H9 (cell line): ENCODE measurements at regions not wholly inside any gene's neighbourhood (a gene's known extent, or its start where the extent isn't known, plus 50 kb on each side); places are given as distances from the start of the nearest gene placed in this dataset.

Experiments
- DNase-seq: peaks from one replicate; pipeline ENCODE4 v3.0.0-alpha.2; 2017
- H2AFZ ChIP-seq: one replicate; pipeline ENCODE4 v1.6.1; 2013; ENCODE audit warnings: mild to moderate bottlenecking, low read length, control low read depth, moderate library complexity
- H2AK5ac ChIP-seq: 2 replicates; pipeline ENCODE4 v1.6.1; 2013; ENCODE audit warnings: low read length, control low read depth, mixed read lengths; ENCODE audit not compliant: insufficient read length
- H2BK120ac ChIP-seq: one replicate; pipeline ENCODE4 v1.6.1; 2013; ENCODE audit warnings: low read depth, mild to moderate bottlenecking, low read length, control low read depth, inconsistent platforms; ENCODE audit not compliant: poor library complexity, severe bottlenecking
- H2BK12ac ChIP-seq: 2 replicates; pipeline ENCODE4 v1.6.1; 2013; ENCODE audit warnings: low read length, control low read depth, mixed read lengths, low read depth; ENCODE audit not compliant: insufficient read length
- H2BK15ac ChIP-seq: 2 replicates; pipeline ENCODE4 v1.6.1; 2013; ENCODE audit warnings: low read depth, low read length, control low read depth
- H2BK20ac ChIP-seq: one replicate; pipeline ENCODE4 v1.6.1; 2013; ENCODE audit warnings: low read depth, mild to moderate bottlenecking, low read length, control low read depth, inconsistent platforms; ENCODE audit not compliant: poor library complexity, severe bottlenecking
- H2BK5ac ChIP-seq: 2 replicates; pipeline ENCODE4 v1.6.1; 2013; ENCODE audit warnings: low read length, control low read depth, mixed read lengths; ENCODE audit not compliant: insufficient read length
- H3K14ac ChIP-seq: 2 replicates; pipeline ENCODE4 v1.6.1; 2013; ENCODE audit warnings: low read length, control low read depth; ENCODE audit not compliant: insufficient read depth
- H3K18ac ChIP-seq: 2 replicates; pipeline ENCODE4 v1.6.1; 2013; ENCODE audit warnings: low read depth, mild to moderate bottlenecking, mixed read lengths, low read length, control low read depth; ENCODE audit not compliant: insufficient read length
- H3K23ac ChIP-seq: 2 replicates; pipeline ENCODE4 v1.6.1; 2013; ENCODE audit warnings: low read length, control low read depth, mixed read lengths, low read depth; ENCODE audit not compliant: insufficient read length
- H3K23me2 ChIP-seq: 2 replicates; pipeline ENCODE4 v1.6.1; 2013; ENCODE audit warnings: low read depth, mild to moderate bottlenecking, mixed read lengths, low read length, control low read depth; ENCODE audit not compliant: insufficient read length, poor library complexity, severe bottlenecking
- H3K27ac ChIP-seq: 2 replicates; pipeline ENCODE4 v1.5.1; 2013; ENCODE audit warnings: low read length, control low read depth, mixed read lengths, low read depth; ENCODE audit not compliant: insufficient read length
- H3K27me3 ChIP-seq: 2 replicates; pipeline ENCODE4 v1.6.1; 2013; ENCODE audit warnings: low read length, control low read depth, inconsistent platforms; ENCODE audit not compliant: insufficient read depth
- H3K4ac ChIP-seq: 2 replicates; pipeline ENCODE4 v1.6.1; 2013; ENCODE audit warnings: low read depth, mild to moderate bottlenecking, control low read depth, inconsistent platforms, low read length, moderate library complexity
- H3K4me1 ChIP-seq: 2 replicates; pipeline ENCODE4 v1.6.1; 2013; ENCODE audit warnings: low read length, control low read depth, inconsistent platforms; ENCODE audit not compliant: insufficient read depth
- H3K4me2 ChIP-seq: 2 replicates; pipeline ENCODE4 v1.6.1; 2013; ENCODE audit warnings: low read length, control low read depth, mixed read lengths; ENCODE audit not compliant: insufficient read length, insufficient read depth
- H3K56ac ChIP-seq: 2 replicates; pipeline ENCODE4 v1.6.1; 2013; ENCODE audit warnings: low read depth, mild to moderate bottlenecking, mixed read lengths, low read length, control low read depth; ENCODE audit not compliant: insufficient read length
- H3K79me1 ChIP-seq: 2 replicates; pipeline ENCODE4 v1.6.1; 2013; ENCODE audit warnings: low read depth, mild to moderate bottlenecking, moderate library complexity, low read length, control low read depth, inconsistent platforms; ENCODE audit not compliant: insufficient read depth, poor library complexity, severe bottlenecking
- H3K79me2 ChIP-seq: 2 replicates; pipeline ENCODE4 v1.6.1; 2013; ENCODE audit warnings: low read length, control low read depth, inconsistent platforms; ENCODE audit not compliant: insufficient read depth
- H3K9ac ChIP-seq: 2 replicates; pipeline ENCODE4 v1.6.1; 2013; ENCODE audit warnings: low read length, control low read depth, mixed read lengths; ENCODE audit not compliant: insufficient read length; ENCODE audit errors: extremely low read depth
- H3K9me3 ChIP-seq: one replicate; pipeline ENCODE4 v1.6.1; 2013; ENCODE audit warnings: low read depth, low read length, inconsistent platforms; ENCODE audit not compliant: control insufficient read depth
- H3T11ph ChIP-seq: one replicate; pipeline ENCODE4 v1.6.1; 2013; ENCODE audit warnings: mild to moderate bottlenecking, low read length, control low read depth, inconsistent platforms
- H4K20me1 ChIP-seq: one replicate; pipeline ENCODE4 v1.6.1; 2013; ENCODE audit not compliant: control insufficient read depth, insufficient read length, insufficient read depth
- H4K5ac ChIP-seq: 2 replicates; pipeline ENCODE4 v1.6.1; 2013; ENCODE audit warnings: low read depth, mild to moderate bottlenecking, mixed read lengths, low read length, control low read depth; ENCODE audit not compliant: insufficient read length
- H4K8ac ChIP-seq: replicated peaks from 2 replicates; pipeline ENCODE4 v1.6.1; 2013; ENCODE audit warnings: low read length, control low read depth, mixed read lengths, low read depth; ENCODE audit not compliant: insufficient read length
- H4K91ac ChIP-seq: 2 replicates; pipeline ENCODE4 v1.6.1; 2013; ENCODE audit warnings: low read depth, mild to moderate bottlenecking, moderate library complexity, mixed read lengths, low read length, control low read depth; ENCODE audit not compliant: insufficient read length
- H3K27ac Mint-ChIP-seq, 3 experiments: 2 replicates in 2 of 3; 3 replicates in 1 of 3; pipeline ENCODE4 v1.8.0; 2020 to 2021; ENCODE audit warnings: mixed read lengths in 3 of 3, mild to moderate bottlenecking in 1 of 3, moderate library complexity in 1 of 3
- H3K27me3 Mint-ChIP-seq: 2 replicates; pipeline ENCODE4 v1.8.0; 2021; ENCODE audit warnings: low read depth, mild to moderate bottlenecking, moderate library complexity, mixed read lengths
- H3K36me3 Mint-ChIP-seq, 3 experiments: 2 replicates in 2 of 3; 3 replicates in 1 of 3; pipeline ENCODE4 v1.8.0; 2020 to 2021; ENCODE audit warnings: low read depth in 3 of 3, mixed read lengths in 3 of 3; ENCODE audit not compliant: insufficient read depth in 1 of 3
- H3K4me1 Mint-ChIP-seq, 2 experiments: 2 replicates each; pipeline ENCODE4 v1.8.0; 2020; ENCODE audit warnings: mixed read lengths in 2 of 2
- H3K4me3 Mint-ChIP-seq, 2 experiments: 2 replicates in 1 of 2; 3 replicates in 1 of 2; pipeline ENCODE4 v1.8.0; 2020 to 2021; ENCODE audit warnings: mild to moderate bottlenecking in 2 of 2, mixed read lengths in 2 of 2, moderate library complexity in 1 of 2
- H3K9me3 Mint-ChIP-seq, 2 experiments: 2 replicates in 1 of 2; 3 replicates in 1 of 2; pipeline ENCODE4 v1.8.0; 2020; ENCODE audit warnings: mild to moderate bottlenecking in 2 of 2, mixed read lengths in 2 of 2, moderate library complexity in 1 of 2
- CTCF ChIP-seq: fragments of 200-600 bp; sonication (generic); conservative IDR thresholded peaks from 3 replicates; pipeline ENCODE4 v1.8.0; 2021; ENCODE audit warnings: antibody characterized with exemption, mild to moderate bottlenecking
- WGBS: extraction: QIAGEN DNeasy Blood & Tissue Kit; methylation state at CpG from one replicate; pipeline ENCODE4 v1.1.7; 2013; ENCODE audit warnings: missing lambda C conversion rate, low lambda C conversion rate, mixed read lengths; ENCODE audit not compliant: insufficient read length; ENCODE audit errors: extremely low coverage; 5-methylcytosine and 5-hydroxymethylcytosine counted together

GRCh38 chr5:158573829-158574228 is 525.9 kb downstream of the EBF1 start:
- no peaks in the 10 kb centered on the region for H3K79me2 ChIP-seq
- Mint-ChIP-seq H3K36me3 (peaks cover 7 to 24% (median 22%) of the 10 kb centered on the region in 3 experiments), H3K4me3 (no peak overlapping the region), H3K4me1 (peaks cover 9 to 13% of the 10 kb centered on the region in 2 experiments), H3K27ac (no peak overlapping the region), H3K9me3 (peaks cover 27 to 28% of the 10 kb centered on the region in 2 experiments), H3K27me3 (no peaks in the 10 kb centered on the region; the same call in 1 of the 2 replicates)
- no peak overlapping the region for H2BK20ac ChIP-seq
- H3K27ac ChIP-seq = no peak overlapping the region
- no peak for DNase-seq
- no peaks in the 10 kb centered on the region for H3K9me3 ChIP-seq
- H3K56ac ChIP-seq = no peak overlapping the region
- H2BK5ac ChIP-seq = no peak overlapping the region
- H3K27me3 ChIP-seq = no peaks in the 10 kb centered on the region
- H3K18ac ChIP-seq = no peak overlapping the region
- WGBS = no CpG with 5 or more reads among the region's 3 CpGs
- no peak overlapping the region for H3K4me2 ChIP-seq
- H3K23me2 ChIP-seq = no peaks in the 10 kb centered on the region
- H4K8ac ChIP-seq = no peak overlapping the region
- H4K91ac ChIP-seq = no peak overlapping the region
- no peak overlapping the region for H2AFZ ChIP-seq
- H2BK12ac ChIP-seq = no peak overlapping the region
- TF ChIP-seq CTCF = no peak
- peaks cover 2% of the 10 kb centered on the region; the same call in 1 of the 2 replicates for H3K4me1 ChIP-seq
- no peak overlapping the region for H2BK15ac ChIP-seq
- no peak overlapping the region for H3K23ac ChIP-seq
- H2BK120ac ChIP-seq = no peak overlapping the region
- no peak overlapping the region for H3K14ac ChIP-seq
- no peak overlapping the region for H3T11ph ChIP-seq
- no peak overlapping the region for H3K4ac ChIP-seq
- no peaks in the 10 kb centered on the region for H3K79me1 ChIP-seq
- H4K5ac ChIP-seq = no peak overlapping the region
- H4K20me1 ChIP-seq = no peaks in the 10 kb centered on the region
- no peak overlapping the region for H2AK5ac ChIP-seq
- H3K9ac ChIP-seq = no peak overlapping the region
